ENCODE measurements at regions not wholly inside any gene's neighbourhood (a gene's known extent, or its start where the extent isn't known, plus 50 kb on each side); places are given as distances from the start of the nearest gene placed in this dataset.

GRCh38 chr13:70448820-70449219, 340.6 kb upstream of the KLHL1 start:
- intact Hi-C loops (cut with DNase I): no loop called here
- no peaks in the 10 kb centered on the region for H3K36me3 ChIP-seq
- no peaks in the 10 kb centered on the region for H3K27me3 ChIP-seq
- no peaks in the 10 kb centered on the region for H3K9me3 ChIP-seq
- no peak for DNase-seq (ENCODE audit: extremely low spot score)
- no peaks in the 10 kb centered on the region for H3K4me1 ChIP-seq
- no peak overlapping the region for H3K4me3 ChIP-seq
- no peak for TF ChIP-seq POLR2AphosphoS5 (IDR thresholded peaks at IDR 0.05)
- TF ChIP-seq EP300 (IDR thresholded peaks at IDR 0.05): no peak
- 85% methylated on average over 2 of the region's 2 CpGs for WGBS
- H3K27ac ChIP-seq (replicated peaks in 1 of 4): no peak overlapping the region

- DNase-seq (ENCODE audit: extremely low spot score): no peak
- intact Hi-C loops (cut with DNase I): no loop called here
- no peak overlapping the region for H3K4me3 ChIP-seq
- WGBS: 78% methylated on average over 2 of the region's 2 CpGs
- no peaks in the 10 kb centered on the region for H3K9me3 ChIP-seq
- H3K27ac ChIP-seq (replicated peaks in 1 of 4): no peak overlapping the region
- no peaks in the 10 kb centered on the region for H3K36me3 ChIP-seq
- TF ChIP-seq EP300 (IDR thresholded peaks at IDR 0.05) (no peak), POLR2AphosphoS5 (IDR thresholded peaks at IDR 0.05) (no peak), POLR2A (IDR thresholded peaks at IDR 0.05; ENCODE audit: low read depth) (no peak), CTCF (IDR thresholded peaks at IDR 0.05) (no peak)
- no peaks in the 10 kb centered on the region for H3K27me3 ChIP-seq
- no peaks in the 10 kb centered on the region for H3K4me1 ChIP-seq
These were observed 324.1 kb upstream of the KLHL1 start for GRCh38 chr13:70432276-70432805.

GRCh38 chr13:70430256-70430655, 322.0 kb upstream of the KLHL1 start:
- DNase-seq (ENCODE audit: extremely low spot score): no peak
- H3K27ac ChIP-seq (replicated peaks in 1 of 4): no peak overlapping the region
- TF ChIP-seq CTCF (IDR thresholded peaks at IDR 0.05) (no peak), EP300 (IDR thresholded peaks at IDR 0.05) (no peak), POLR2AphosphoS5 (IDR thresholded peaks at IDR 0.05) (no peak), POLR2A (IDR thresholded peaks at IDR 0.05; ENCODE audit: low read depth) (no peak)
- no peaks in the 10 kb centered on the region for H3K36me3 ChIP-seq
- no peak overlapping the region for H3K4me3 ChIP-seq
- H3K4me1 ChIP-seq: no peaks in the 10 kb centered on the region
- intact Hi-C loops (cut with DNase I): no loop called here
- H3K9me3 ChIP-seq: no peaks in the 10 kb centered on the region
- H3K27me3 ChIP-seq: no peaks in the 10 kb centered on the region

DNA sequence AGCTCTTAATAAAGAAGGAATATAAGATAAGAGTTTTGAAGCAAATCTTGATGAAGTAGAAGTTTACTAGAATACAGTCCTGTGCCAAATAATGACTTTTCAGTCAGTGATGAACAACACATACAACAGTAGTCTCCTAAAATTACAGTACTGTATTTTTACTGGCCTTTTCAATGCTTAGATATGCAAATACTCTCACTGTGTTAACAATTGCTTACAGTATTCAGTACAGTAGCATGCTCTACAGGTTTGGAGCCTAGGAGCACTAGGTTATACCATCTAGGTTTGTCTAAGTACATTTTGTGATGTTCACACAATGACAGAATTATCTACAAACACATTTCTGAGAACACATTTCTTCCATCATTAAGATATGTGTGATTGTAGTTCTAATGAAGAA, 316.7 kb upstream of the KLHL1 start:
- Histone ChIP-seq H3K36me3 (no peaks in the 10 kb centered on the region), H3K4me3 (no peak overlapping the region), H3K27ac (replicated peaks in 1 of 4) (no peak overlapping the region), H3K27me3 (no peaks in the 10 kb centered on the region), H3K9me3 (no peaks in the 10 kb centered on the region), H3K4me1 (no peaks in the 10 kb centered on the region)
- intact Hi-C loops (cut with DNase I): no loop called here
- no peak for DNase-seq (ENCODE audit: extremely low spot score)
- TF ChIP-seq POLR2A (IDR thresholded peaks at IDR 0.05; ENCODE audit: low read depth) (no peak), POLR2AphosphoS5 (IDR thresholded peaks at IDR 0.05) (no peak), EP300 (IDR thresholded peaks at IDR 0.05) (no peak), CTCF (IDR thresholded peaks at IDR 0.05) (no peak)

GRCh38 chr13:70424428-70424827, 316.2 kb upstream of the KLHL1 start:
- no peak for DNase-seq (ENCODE audit: extremely low spot score)
- intact Hi-C loops (cut with DNase I): no loop called here

More at GRCh38 chr13:70424428-70424827, 316.2 kb upstream of the KLHL1 start:
- 82% methylated on average over 7 of the region's 7 CpGs for WGBS
- no peaks in the 10 kb centered on the region for H3K9me3 ChIP-seq
- no peaks in the 10 kb centered on the region for H3K27me3 ChIP-seq
- H3K27ac ChIP-seq (replicated peaks in 1 of 4): no peak overlapping the region
- H3K4me1 ChIP-seq: no peaks in the 10 kb centered on the region
- H3K4me3 ChIP-seq: no peak overlapping the region
- no peaks in the 10 kb centered on the region for H3K36me3 ChIP-seq
- TF ChIP-seq POLR2AphosphoS5 (IDR thresholded peaks at IDR 0.05) (no peak), EP300 (IDR thresholded peaks at IDR 0.05) (no peak), CTCF (IDR thresholded peaks at IDR 0.05) (no peak), POLR2A (IDR thresholded peaks at IDR 0.05; ENCODE audit: low read depth) (no peak)

Data from esophagus muscularis mucosa (tissue), 4 donors.